GM18507 (cell line): ENCODE measurements at regions not wholly inside any gene's neighbourhood (a gene's known extent, or its start where the extent isn't known, plus 50 kb on each side); places are given as distances from the start of the nearest gene placed in this dataset.

Experiments
- DNase-seq: peaks from one replicate; pipeline ENCODE4 v3.0.0; 2011; ENCODE audit warnings: low read depth; ENCODE audit not compliant: insufficient read length; ENCODE audit errors: extremely low spot score
- FAIRE-seq: peaks from 2 replicates; lab custom pipeline; 2011; peaks lifted over from hg19 to GRCh38; lab: Jason Lieb, UNC

DNA sequence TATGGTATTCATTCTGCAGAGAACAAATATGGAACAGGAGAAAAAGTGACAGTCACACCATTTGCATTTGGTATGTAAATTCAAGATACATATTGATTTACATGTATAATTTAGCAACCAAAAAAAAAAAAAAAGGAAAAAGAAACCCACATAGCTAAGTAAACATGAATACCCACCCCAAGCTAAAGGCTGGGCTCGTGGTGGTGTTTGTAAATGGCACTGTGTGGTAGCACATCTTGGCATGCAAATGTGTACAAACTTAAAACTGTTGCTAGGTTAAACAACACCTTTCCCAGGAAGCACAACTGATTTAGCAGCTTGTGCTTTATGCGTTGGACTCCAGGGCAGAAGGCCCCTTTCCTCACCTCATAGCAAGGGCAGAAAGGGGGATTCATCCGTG, 481.1 kb upstream of the CELF4 start:
- DNase-seq: no peak
- no peak for FAIRE-seq

DNA sequence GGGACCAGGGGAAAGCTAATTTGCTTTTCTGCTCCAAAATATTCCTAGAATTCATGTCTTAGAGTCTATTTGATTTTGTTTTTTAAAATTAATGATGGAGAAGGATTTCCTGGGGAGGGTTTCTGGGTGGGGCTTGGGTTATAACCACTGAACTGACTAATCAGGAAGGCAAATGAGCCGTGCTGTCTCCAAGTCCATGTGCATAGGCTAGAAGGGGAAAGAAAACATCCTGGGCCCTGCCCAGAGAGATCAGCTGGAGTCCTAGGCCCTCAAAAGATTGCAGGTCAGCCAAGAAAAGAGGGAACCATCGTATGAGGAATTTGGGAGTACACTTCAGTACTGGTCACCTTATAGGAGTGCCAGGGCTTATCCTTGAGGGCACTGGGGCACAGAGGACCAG, 480.2 kb upstream of the CELF4 start:
- DNase-seq (no peak), FAIRE-seq (no peak)

DNA sequence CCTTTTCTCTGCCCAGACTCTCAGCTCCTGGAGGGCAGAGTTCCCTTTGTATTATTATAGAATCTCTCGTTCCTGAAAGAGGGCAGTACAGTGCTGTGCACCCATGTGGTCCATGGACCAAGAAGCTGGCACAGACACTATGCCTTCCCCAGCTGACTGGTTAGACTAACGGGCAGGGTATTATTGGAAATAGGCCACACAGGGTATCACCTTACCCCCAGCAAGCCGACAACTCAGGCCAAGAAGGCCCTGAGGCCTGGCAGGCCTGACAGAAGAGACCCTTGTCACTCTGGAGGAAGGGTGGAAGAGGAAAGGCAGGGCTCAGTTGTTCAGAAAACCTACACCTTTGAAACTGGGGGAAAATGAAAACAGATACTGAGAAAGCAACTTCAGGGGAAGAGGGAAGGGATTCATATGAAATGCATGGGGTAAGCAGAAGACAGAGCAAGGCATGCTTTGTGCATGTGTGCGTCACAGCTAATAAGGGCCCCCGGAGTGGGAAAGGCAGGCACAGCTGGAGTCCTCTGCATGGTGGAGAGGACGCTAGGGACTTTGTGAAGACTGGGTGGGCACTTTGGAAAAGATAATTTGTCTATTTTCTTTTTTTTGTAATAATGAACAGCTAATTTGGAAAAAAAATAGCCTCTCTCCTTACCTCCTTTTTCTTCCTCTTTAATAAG, 476.8 kb upstream of the CELF4 start:
- DNase-seq: no peak
- FAIRE-seq: no peak

DNA sequence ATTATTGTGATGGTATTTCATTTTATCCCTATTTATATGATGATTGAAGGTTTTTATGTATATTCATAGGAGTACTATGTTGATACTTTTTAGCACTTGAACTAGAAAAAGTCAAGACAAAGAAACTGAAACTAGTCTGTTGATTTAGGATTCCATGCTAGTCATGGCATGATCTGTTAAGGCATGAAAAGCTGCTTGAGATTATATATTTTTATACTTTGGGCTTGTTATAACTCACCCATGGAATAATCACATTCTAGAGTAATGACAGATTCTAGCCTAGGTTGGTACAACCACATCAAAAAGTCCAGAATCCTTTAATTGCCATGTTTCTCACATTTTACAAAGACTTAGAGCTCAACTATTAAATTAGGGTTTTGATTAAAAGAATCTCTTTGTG, 472.6 kb upstream of the CELF4 start:
- no peak for FAIRE-seq
- DNase-seq: no peak

- DNase-seq: no peak
- FAIRE-seq: no peak
Observed at GRCh38 chr18:38035193-38035592, 469.6 kb upstream of the CELF4 start.

DNA sequence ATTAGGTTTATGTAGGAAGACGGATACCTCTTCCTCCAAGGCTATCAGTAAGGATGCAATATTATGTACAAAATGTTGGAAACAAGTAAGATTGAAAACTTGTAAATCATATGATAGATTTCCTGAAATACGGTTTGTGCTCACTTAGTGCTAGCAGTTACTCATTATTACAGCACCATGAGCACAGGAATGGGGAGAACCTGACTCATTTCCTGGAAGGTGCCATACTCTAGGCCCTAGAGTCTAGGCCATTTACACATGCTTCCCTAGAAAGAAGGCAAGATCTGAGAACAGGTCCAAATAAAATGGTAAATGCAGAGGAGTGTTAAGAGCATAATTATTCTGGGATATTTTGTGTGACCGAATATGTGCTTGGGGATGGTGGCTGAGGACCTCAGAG, 467.7 kb upstream of the CELF4 start:
- no peak for FAIRE-seq
- DNase-seq: no peak

DNA sequence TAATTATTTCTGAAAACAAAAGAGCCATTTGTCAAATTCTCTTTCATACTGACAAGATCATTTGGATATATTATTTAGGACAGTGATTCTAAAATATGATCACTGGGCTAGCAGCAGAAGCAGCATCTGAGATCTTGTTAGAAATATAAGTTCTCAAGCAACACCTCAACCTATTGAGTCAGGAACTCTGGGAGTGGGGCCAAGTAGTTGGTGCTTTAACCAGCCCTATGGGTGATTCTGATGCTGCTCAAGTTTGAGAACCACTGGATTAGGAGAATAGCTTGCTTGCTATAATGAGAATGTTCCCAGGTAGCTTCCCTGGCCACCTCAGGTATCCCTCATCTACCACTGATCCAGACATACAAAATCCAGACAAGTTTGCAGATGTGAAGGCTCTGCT, 466.9 kb upstream of the CELF4 start:
- FAIRE-seq (no peak), DNase-seq (no peak)

- no peak for FAIRE-seq
Observed at GRCh38 chr18:38028946-38029345, 463.3 kb upstream of the CELF4 start.

DNA sequence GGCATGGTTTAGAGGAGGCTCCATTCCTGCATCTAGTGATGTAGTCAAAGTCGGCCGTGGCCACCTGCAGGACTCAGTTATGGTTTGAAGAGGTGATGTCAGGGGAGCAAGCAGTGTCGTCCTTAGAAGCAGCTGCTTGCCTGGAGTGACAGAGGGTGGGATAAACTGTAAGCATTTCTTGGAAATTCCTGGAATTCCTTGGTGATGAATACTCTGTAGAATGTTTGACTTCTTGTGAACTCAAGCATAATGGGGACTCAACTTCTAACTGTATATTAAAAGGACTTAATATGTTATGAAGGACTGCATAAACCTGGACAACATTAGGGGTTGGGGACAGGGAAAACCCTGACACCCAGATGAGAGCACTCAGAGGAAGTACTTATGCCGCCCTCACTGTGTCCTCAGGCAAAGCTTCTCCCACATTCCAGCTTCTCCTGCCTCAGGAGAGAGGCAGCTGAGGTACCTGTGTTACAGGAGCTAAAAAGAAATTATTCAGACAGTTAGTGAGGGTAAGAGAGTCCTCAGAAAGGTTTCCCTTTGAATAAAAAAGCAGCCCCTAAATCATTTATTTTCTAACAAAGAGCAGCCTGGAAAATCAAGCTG, 459.9 kb upstream of the CELF4 start:
- FAIRE-seq: no peak
- no peak for DNase-seq

More at GRCh38 chr18:38028946-38029345, 463.3 kb upstream of the CELF4 start:
- no peak for DNase-seq

DNA sequence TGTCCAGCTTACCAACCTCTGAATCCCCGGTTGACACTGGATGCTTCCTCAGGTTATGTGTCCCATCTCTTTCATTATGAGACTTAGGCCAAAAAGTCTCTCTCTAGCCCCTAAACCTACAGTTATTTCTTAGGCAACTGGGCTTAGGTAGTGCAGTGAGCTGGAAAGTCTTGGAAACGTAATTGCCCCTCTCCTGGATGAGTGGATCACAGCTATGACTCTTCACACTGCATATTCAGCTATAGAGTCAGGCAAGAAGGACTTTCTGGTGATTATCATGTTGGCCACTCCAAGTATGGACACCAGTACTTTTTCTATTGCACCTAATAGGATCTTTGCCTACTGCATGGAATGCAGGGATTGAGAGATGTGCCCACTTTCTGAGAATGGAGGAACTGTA, 458.3 kb upstream of the CELF4 start:
- FAIRE-seq (no peak), DNase-seq (no peak)

GRCh38 chr18:38022234-38022633, 456.6 kb upstream of the CELF4 start:
- DNase-seq (no peak), FAIRE-seq (no peak)

- FAIRE-seq (no peak), DNase-seq (no peak)
Observed at GRCh38 chr18:38019292-38019691, 453.7 kb upstream of the CELF4 start.

DNA sequence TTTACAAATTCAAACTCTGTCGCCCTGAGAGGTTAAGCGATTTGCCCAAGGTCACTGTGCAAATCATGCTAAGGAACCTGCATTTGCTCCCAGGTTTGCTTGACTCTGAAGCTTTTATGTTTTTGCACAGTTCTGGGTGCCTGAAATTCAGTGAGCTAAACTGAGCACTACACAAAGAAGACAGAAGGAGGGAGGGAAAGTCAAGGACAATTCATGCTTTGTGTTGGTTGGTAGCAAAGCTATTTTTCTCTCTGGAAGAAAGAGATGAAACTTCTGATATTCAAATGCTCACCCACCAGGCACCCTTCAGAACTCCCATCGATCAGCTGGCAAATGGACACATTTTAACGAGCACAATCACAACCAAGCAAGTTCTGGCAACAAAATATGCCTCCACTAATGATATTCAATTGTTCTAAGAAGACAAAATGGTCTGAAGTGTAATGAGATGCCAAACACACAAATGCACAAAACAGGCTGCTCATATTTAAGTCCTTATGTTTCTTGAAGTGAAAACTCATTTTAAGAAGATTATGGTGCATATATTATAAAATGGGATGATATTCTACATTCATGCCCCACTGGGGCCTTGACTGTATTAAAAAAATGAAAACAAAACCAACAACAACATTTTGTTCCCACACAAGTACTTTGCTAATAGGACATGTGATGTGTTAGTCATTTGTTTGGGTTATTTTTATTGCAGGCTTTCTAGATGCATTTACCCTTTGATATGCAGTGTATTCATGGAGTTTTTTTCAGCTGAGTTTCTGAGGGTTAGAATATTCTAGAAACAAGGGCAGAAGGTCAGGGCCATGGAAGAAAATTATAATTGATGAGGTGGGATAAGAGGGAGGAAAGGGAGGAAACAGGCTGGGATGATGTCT, 445.6 kb upstream of the CELF4 start:
- no peak for DNase-seq
- FAIRE-seq: no peak

DNA sequence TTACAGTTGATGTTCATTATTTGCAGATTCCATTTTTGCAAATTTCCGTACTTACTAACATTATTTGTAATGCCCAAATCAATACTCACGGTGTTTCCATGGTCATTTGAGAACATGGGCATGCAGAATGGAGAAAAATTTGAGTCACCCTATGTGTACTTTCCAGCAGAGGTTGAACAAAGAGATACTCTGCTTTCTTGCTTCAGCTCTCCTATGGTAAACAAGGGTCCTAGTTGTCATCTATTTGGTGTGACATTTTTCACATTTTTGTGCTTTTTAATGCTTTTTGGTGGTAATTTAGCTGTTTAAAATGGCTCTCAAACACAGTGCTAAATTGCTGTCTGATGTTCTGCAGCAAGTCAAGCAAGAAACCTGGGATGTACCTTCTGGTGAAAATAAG, 444.4 kb upstream of the CELF4 start:
- no peak for DNase-seq
- no peak for FAIRE-seq

GRCh38 chr18:38009320-38009719, 443.7 kb upstream of the CELF4 start:
- FAIRE-seq (no peak), DNase-seq (no peak)

DNA sequence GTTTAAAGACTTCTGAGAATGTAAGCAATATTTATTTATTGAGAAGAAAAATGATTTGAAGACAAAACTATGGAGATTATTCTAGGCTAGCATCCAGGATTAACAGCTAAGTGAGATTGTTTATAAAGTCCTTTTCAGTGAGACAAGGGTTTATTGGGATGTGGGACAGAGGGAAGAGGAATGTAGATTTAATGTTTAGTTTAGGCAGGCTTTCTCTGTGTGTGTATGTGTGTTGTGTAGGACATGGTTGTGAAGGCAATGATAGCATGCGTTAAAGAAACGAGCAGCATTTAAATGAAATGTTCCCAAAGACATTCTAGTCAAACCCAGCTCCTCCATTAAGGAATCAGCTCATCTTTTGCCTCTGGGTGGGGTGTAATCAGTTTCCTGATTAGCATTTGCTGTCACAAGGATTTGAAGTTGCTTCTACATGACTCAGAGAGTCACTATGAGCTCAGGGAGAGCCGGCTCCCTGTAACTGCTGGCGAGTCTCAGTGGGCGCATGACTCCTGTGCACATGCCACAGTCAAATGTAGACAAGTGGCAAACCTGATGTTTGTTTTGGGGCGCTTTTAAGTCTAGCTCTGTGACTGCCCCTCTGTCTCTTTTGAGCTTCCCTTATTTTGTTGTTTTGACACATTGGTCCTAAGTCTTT, 442.2 kb upstream of the CELF4 start:
- DNase-seq (no peak), FAIRE-seq (no peak)

GRCh38 chr18:38007026-38007425, 441.4 kb upstream of the CELF4 start:
- no peak for FAIRE-seq
- no peak for DNase-seq

DNA sequence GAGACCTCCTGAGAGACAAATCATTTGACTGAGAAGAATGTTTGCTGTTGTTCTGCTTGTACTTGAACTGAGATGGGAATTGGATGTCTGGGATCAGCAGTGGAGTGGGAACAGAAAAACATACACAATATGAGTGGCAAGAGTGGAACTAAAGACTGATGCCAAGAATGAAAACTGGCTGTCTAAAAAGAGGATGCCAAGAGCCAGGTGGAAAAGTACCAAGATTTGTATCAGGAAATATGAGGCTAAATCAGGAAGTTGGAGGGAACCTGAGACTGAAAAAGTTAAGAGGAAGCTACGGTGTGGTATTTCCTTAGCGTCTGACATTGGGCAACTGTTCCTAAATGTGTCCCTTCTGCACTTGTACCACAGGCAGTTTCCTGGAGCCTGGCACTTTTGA, 440.9 kb upstream of the CELF4 start:
- FAIRE-seq (no peak), DNase-seq (no peak)

DNA sequence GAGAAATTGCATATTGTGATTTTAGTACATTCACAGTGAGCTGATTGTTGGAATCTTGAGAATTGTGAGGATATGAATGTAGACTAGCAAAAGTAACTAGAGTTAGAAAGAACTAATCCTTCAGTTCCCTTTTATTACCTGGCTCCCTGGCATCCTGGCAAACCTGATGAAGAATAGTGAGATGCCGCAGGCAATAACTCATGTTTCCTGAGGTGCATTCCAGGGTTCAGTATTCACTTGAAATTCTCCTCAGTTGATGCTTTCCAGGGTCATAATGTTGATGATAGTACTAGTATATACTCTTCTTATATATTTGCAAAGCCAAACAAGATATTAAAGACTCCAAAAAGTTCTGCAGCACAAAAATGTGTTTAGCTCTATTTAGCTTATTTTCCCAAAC, 432.1 kb upstream of the CELF4 start:
- DNase-seq (no peak), FAIRE-seq (no peak)

GRCh38 chr18:37987901-37988300, 422.3 kb upstream of the CELF4 start:
- DNase-seq (no peak), FAIRE-seq (no peak)
